Suprapubic skin (tissue), 4 donors: ENCODE measurements at regions not wholly inside any gene's neighbourhood (a gene's known extent, or its start where the extent isn't known, plus 50 kb on each side); places are given as distances from the start of the nearest gene placed in this dataset.

Experiments
- CTCF ChIP-seq, 2 donors: fragments of 200-600 bp in 1 of 2; fragments of 450-650 bp in 1 of 2; sonication (generic) in 1 of 2; IDR thresholded peaks; one replicate each; pipeline ENCODE4 v1.5.1; 2016 to 2019; ENCODE audit warnings: antibody characterized with exemption in 2 of 2, mild to moderate bottlenecking in 1 of 2, moderate library complexity in 1 of 2
- EP300 ChIP-seq: sonication (generic); formaldehyde crosslinking; IDR thresholded peaks from one replicate; pipeline ENCODE4 v1.6.1; 2017; ENCODE audit warnings: antibody characterized with exemption
- POLR2A ChIP-seq, 2 donors: fragments of 450-650 bp; IDR thresholded peaks; one replicate each; pipeline ENCODE4 v1.6.1; 2017; ENCODE audit warnings: antibody characterized with exemption in 2 of 2, mild to moderate bottlenecking in 2 of 2, moderate library complexity in 2 of 2
- POLR2AphosphoS5 ChIP-seq, 3 donors: sonication (generic); formaldehyde crosslinking; IDR thresholded peaks; one replicate each; pipeline ENCODE4 v1.6.1; 2017; ENCODE audit warnings: antibody characterized with exemption in 3 of 3

- TF ChIP-seq EP300 = no peak
- TF ChIP-seq POLR2A (IDR thresholded peaks at IDR 0.05) = no peak
- no peak for TF ChIP-seq CTCF (IDR thresholded peaks at IDR 0.05)
- TF ChIP-seq POLR2AphosphoS5 (IDR thresholded peaks at IDR 0.05) = no peak
These were observed 406.1 kb upstream of the ONECUT1 start for GRCh38 chr15:53196242-53196641.
